ENCODE measurements at regions not wholly inside any gene's neighbourhood (a gene's known extent, or its start where the extent isn't known, plus 50 kb on each side); places are given as distances from the start of the nearest gene placed in this dataset.
A peak's percentile ranks its signal among the peaks of the same experiment; 100 is the strongest.
"Not testable (repeated sequence)": the region's sequence is repeated elsewhere in the genome, so short reads cannot be mapped to it uniquely, and the experiment has no call there.

- Histone ChIP-seq H3K4me1 (ENCODE audit: control insufficient read depth in 5 of 5, insufficient read depth in 5 of 5, low read length in 5 of 5) (peaks cover 0 to 11% (median 3%) of the 10 kb centered on the region in 5 donors), H3K27ac (ENCODE audit: low read depth, low read length) (no peak overlapping the region), H3K9ac (ENCODE audit: low read length in 5 of 5) (no peak overlapping the region), H3K27me3 (ENCODE audit: control insufficient read depth in 5 of 5, insufficient read depth in 4 of 5, low read length in 5 of 5) (no peaks in the 10 kb centered on the region), H3K36me3 (ENCODE audit: control insufficient read depth in 5 of 5, insufficient read depth in 5 of 5, low read length in 5 of 5) (no peaks in the 10 kb centered on the region), H3K4me3 (ENCODE audit: low read depth in 1 of 5, low read length in 5 of 5) (no peak overlapping the region), H3K9me3 (ENCODE audit: control insufficient read depth in 5 of 5, low read length in 5 of 5) (no peaks in the 10 kb centered on the region)
Observed at GRCh38 chr13:40362502-40362901, 303.9 kb downstream of the FOXO1 start.

GRCh38 chr13:40363653-40364052, 302.8 kb downstream of the FOXO1 start:
- H3K4me1 ChIP-seq (ENCODE audit: control insufficient read depth in 5 of 5, insufficient read depth in 5 of 5, low read length in 5 of 5) = peaks cover 0 to 22% (median 7%) of the 10 kb centered on the region in 5 donors
- H3K27ac ChIP-seq (ENCODE audit: low read depth, low read length) = no peak overlapping the region
- H3K9ac ChIP-seq (ENCODE audit: low read length in 5 of 5) = no peak overlapping the region
- H3K4me3 ChIP-seq (ENCODE audit: low read depth in 1 of 5, low read length in 5 of 5) = no peak overlapping the region
- H3K27me3 ChIP-seq (ENCODE audit: control insufficient read depth in 5 of 5, insufficient read depth in 4 of 5, low read length in 5 of 5) = no peaks in the 10 kb centered on the region
- H3K36me3 ChIP-seq (ENCODE audit: control insufficient read depth in 5 of 5, insufficient read depth in 5 of 5, low read length in 5 of 5) = no peaks in the 10 kb centered on the region
- no peaks in the 10 kb centered on the region for H3K9me3 ChIP-seq (ENCODE audit: control insufficient read depth in 5 of 5, low read length in 5 of 5)

GRCh38 chr13:40366119-40366518, 300.3 kb downstream of the FOXO1 start:
- no peak overlapping the region for H3K9ac ChIP-seq (ENCODE audit: low read length in 5 of 5)
- no peaks in the 10 kb centered on the region for H3K9me3 ChIP-seq (ENCODE audit: control insufficient read depth in 5 of 5, low read length in 5 of 5)
- peaks cover 0 to 28% (median 7%) of the 10 kb centered on the region in 5 donors for H3K4me1 ChIP-seq (ENCODE audit: control insufficient read depth in 5 of 5, insufficient read depth in 5 of 5, low read length in 5 of 5)
- no peak overlapping the region for H3K27ac ChIP-seq (ENCODE audit: low read depth, low read length)
- no peak overlapping the region for H3K4me3 ChIP-seq (ENCODE audit: low read depth in 1 of 5, low read length in 5 of 5)
- no peaks in the 10 kb centered on the region for H3K27me3 ChIP-seq (ENCODE audit: control insufficient read depth in 5 of 5, insufficient read depth in 4 of 5, low read length in 5 of 5)
- H3K36me3 ChIP-seq (ENCODE audit: control insufficient read depth in 5 of 5, insufficient read depth in 5 of 5, low read length in 5 of 5) = no peaks in the 10 kb centered on the region

DNA sequence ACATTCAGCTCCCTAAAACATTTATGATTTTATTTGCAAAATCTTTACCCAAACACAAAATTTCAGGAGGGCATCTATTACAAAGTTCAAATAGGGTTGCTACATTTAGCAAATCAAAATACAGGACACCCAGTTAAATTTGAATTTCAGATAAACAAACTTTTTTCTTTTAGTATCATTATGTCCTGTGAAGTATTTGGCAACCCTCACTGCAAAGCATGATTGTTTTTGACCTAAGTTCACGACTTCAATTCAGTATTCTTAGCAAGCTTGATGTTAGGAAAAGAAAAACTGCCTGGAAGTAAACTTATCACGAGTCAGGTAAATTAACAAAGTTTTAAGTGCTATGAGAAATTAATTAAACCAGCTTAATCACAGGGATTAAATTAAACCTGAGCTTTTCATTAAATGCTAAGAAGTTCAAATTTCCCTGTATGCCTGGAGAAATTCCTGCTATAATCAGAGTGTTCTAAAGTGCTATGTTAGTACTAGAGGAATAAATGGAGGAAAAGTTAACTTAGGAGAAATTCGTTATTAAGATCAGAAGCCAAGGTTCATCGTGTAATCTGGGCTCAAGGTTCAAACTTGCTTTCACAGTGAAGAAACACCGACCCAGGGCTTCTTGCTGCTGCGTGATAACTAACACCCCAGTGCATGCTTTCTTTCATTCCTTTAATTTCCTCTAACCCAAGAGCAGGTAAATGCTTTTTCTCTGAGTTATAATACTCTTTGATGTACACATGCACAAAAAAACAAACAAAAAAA, 298.1 kb downstream of the FOXO1 start:
- Histone ChIP-seq H3K9ac (ENCODE audit: low read length in 5 of 5) (peak overlapping the region in 1 of 5 donors; percentile 23), H3K4me1 (ENCODE audit: control insufficient read depth in 5 of 5, insufficient read depth in 5 of 5, low read length in 5 of 5) (peaks cover 0 to 32% (median 7%) of the 10 kb centered on the region in 5 donors), H3K9me3 (ENCODE audit: control insufficient read depth in 5 of 5, low read length in 5 of 5) (no peaks in the 10 kb centered on the region), H3K27ac (ENCODE audit: low read depth, low read length) (peak overlapping the region; percentile 80), H3K27me3 (ENCODE audit: control insufficient read depth in 5 of 5, insufficient read depth in 4 of 5, low read length in 5 of 5) (no peaks in the 10 kb centered on the region), H3K36me3 (ENCODE audit: control insufficient read depth in 5 of 5, insufficient read depth in 5 of 5, low read length in 5 of 5) (no peaks in the 10 kb centered on the region), H3K4me3 (ENCODE audit: low read depth in 1 of 5, low read length in 5 of 5) (no peak overlapping the region)

GRCh38 chr13:40370661-40371060, 295.8 kb downstream of the FOXO1 start:
- no peaks in the 10 kb centered on the region for H3K27me3 ChIP-seq (ENCODE audit: control insufficient read depth in 5 of 5, insufficient read depth in 4 of 5, low read length in 5 of 5)
- no peak overlapping the region for H3K4me3 ChIP-seq (ENCODE audit: low read depth in 1 of 5, low read length in 5 of 5)
- peak overlapping the region; percentile 3 for H3K27ac ChIP-seq (ENCODE audit: low read depth, low read length)
- H3K9ac ChIP-seq (ENCODE audit: low read length in 5 of 5) = no peak overlapping the region
- H3K36me3 ChIP-seq (ENCODE audit: control insufficient read depth in 5 of 5, insufficient read depth in 5 of 5, low read length in 5 of 5) = no peaks in the 10 kb centered on the region
- H3K9me3 ChIP-seq (ENCODE audit: control insufficient read depth in 5 of 5, low read length in 5 of 5) = no peaks in the 10 kb centered on the region
- H3K4me1 ChIP-seq (ENCODE audit: control insufficient read depth in 5 of 5, insufficient read depth in 5 of 5, low read length in 5 of 5) = peaks cover 1 to 42% (median 19%) of the 10 kb centered on the region in 5 donors

DNA sequence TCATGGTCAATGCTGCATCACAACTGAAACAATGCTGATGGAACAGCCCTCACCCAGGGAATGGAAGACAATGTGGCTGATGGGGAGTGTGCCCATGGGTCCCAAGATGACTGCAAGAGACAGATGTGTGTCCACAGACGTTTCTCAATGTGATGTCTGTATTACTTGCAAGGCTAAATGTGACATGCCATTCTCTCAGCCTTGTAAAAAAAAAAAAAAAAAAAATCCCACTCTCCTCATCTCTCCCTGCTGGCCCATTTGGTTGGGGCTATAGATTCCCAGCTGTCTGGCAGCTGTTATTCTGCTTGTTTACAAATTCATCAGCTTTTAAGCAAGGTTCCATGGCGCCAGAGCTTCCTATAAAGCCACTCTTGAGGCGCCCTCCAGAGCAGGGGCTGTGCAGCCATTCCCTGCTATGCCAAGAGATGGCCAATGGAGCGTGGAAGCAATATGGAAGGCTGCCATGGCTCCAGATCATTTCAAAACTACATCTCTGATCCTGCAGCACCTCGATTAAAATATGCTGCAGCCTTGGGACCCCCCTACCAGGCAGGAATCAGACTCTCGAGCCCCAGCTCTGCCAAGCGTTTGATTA, 294.8 kb downstream of the FOXO1 start:
- Histone ChIP-seq H3K4me3 (ENCODE audit: low read depth in 1 of 5, low read length in 5 of 5) (no peak overlapping the region), H3K27ac (ENCODE audit: low read depth, low read length) (no peak overlapping the region), H3K9me3 (ENCODE audit: control insufficient read depth in 5 of 5, low read length in 5 of 5) (no peaks in the 10 kb centered on the region), H3K9ac (ENCODE audit: low read length in 5 of 5) (no peak overlapping the region), H3K4me1 (ENCODE audit: control insufficient read depth in 5 of 5, insufficient read depth in 5 of 5, low read length in 5 of 5) (peaks cover 7 to 51% (median 29%) of the 10 kb centered on the region in 5 donors), H3K36me3 (ENCODE audit: control insufficient read depth in 5 of 5, insufficient read depth in 5 of 5, low read length in 5 of 5) (no peaks in the 10 kb centered on the region), H3K27me3 (ENCODE audit: control insufficient read depth in 5 of 5, insufficient read depth in 4 of 5, low read length in 5 of 5) (no peaks in the 10 kb centered on the region)

DNA sequence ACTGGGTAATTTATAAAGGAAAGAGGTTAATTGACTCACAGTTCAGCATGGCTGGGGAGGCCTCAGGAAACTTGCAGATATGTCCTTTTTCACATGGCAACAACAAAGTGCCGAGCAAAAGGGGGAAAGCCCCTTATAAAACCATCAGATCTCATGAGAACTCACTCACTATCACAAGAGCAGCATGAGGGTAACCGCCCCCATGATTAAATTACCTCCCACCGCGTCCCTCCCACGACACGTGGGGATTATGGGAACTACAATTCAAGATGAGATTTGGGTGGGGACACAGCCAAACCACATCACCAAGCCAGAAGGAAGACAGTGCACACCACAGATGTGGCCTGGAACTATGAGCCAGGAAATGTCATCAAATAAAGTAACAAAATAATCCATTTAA, 292.8 kb downstream of the FOXO1 start:
- not testable (repeated sequence) for H3K27me3 ChIP-seq (ENCODE audit: control insufficient read depth in 5 of 5, insufficient read depth in 4 of 5, low read length in 5 of 5); H3K9ac ChIP-seq (ENCODE audit: low read length in 5 of 5)

GRCh38 chr13:40375489-40376171, 290.8 kb downstream of the FOXO1 start:
- Histone ChIP-seq H3K27ac (ENCODE audit: low read depth, low read length) (peak overlapping the region; percentile 71), H3K4me1 (ENCODE audit: control insufficient read depth in 5 of 5, insufficient read depth in 5 of 5, low read length in 5 of 5) (peaks cover 11 to 57% (median 38%) of the 10 kb centered on the region in 5 donors), H3K4me3 (ENCODE audit: low read depth in 1 of 5, low read length in 5 of 5) (peak overlapping the region in 2 of 5 donors; percentile 21 to 26), H3K27me3 (ENCODE audit: control insufficient read depth in 5 of 5, insufficient read depth in 4 of 5, low read length in 5 of 5) (no peaks in the 10 kb centered on the region), H3K9ac (ENCODE audit: low read length in 5 of 5) (peak overlapping the region in 3 of 5 donors; percentile 6 to 54 (median 41)), H3K9me3 (ENCODE audit: control insufficient read depth in 5 of 5, low read length in 5 of 5) (no peaks in the 10 kb centered on the region), H3K36me3 (ENCODE audit: control insufficient read depth in 5 of 5, insufficient read depth in 5 of 5, low read length in 5 of 5) (no peaks in the 10 kb centered on the region)

More for the DNA sequence above, 292.8 kb downstream of the FOXO1 start:
- H3K4me3 ChIP-seq (ENCODE audit: low read depth in 1 of 5, low read length in 5 of 5); H3K36me3 ChIP-seq (ENCODE audit: control insufficient read depth in 5 of 5, insufficient read depth in 5 of 5, low read length in 5 of 5); H3K9me3 ChIP-seq (ENCODE audit: control insufficient read depth in 5 of 5, low read length in 5 of 5); H3K27ac ChIP-seq (ENCODE audit: low read depth, low read length): not testable (repeated sequence)
- peaks cover 11 to 50% (median 35%) of the 10 kb centered on the region in 5 donors for H3K4me1 ChIP-seq (ENCODE audit: control insufficient read depth in 5 of 5, insufficient read depth in 5 of 5, low read length in 5 of 5)

- no peaks in the 10 kb centered on the region for H3K36me3 ChIP-seq (ENCODE audit: control insufficient read depth in 5 of 5, insufficient read depth in 5 of 5, low read length in 5 of 5)
- H3K9me3 ChIP-seq (ENCODE audit: control insufficient read depth in 5 of 5, low read length in 5 of 5) = no peaks in the 10 kb centered on the region
- peak overlapping the region; percentile 71 for H3K27ac ChIP-seq (ENCODE audit: low read depth, low read length)
Observed at GRCh38 chr13:40376296-40376849, 290.1 kb downstream of the FOXO1 start.

More at GRCh38 chr13:40376296-40376849, 290.1 kb downstream of the FOXO1 start:
- Histone ChIP-seq H3K27me3 (ENCODE audit: control insufficient read depth in 5 of 5, insufficient read depth in 4 of 5, low read length in 5 of 5) (no peaks in the 10 kb centered on the region), H3K4me3 (ENCODE audit: low read depth in 1 of 5, low read length in 5 of 5) (peak overlapping the region in 2 of 5 donors; percentile 26 to 50), H3K9ac (ENCODE audit: low read length in 5 of 5) (peak overlapping the region in 2 of 5 donors; percentile 41 to 54), H3K4me1 (ENCODE audit: control insufficient read depth in 5 of 5, insufficient read depth in 5 of 5, low read length in 5 of 5) (peaks cover 11 to 57% (median 38%) of the 10 kb centered on the region in 5 donors)

Data from subcutaneous abdominal adipose tissue (tissue), 5 donors.